Progenitor cell of endocrine pancreas (in vitro differentiated cells): ENCODE measurements at regions not wholly inside any gene's neighbourhood (a gene's known extent, or its start where the extent isn't known, plus 50 kb on each side); places are given as distances from the start of the nearest gene placed in this dataset.
"Not testable (repeated sequence)": the region's sequence is repeated elsewhere in the genome, so short reads cannot be mapped to it uniquely, and the experiment has no call there.

Source experiments
- DNase-seq: peaks from one replicate; pipeline ENCODE4 v3.0.0; 2021; ENCODE audit warnings: low spot score; ENCODE audit not compliant: unreplicated experiment
- H3K27ac Mint-ChIP-seq: 2 replicates; pipeline ENCODE4 v1.8.0; 2021; ENCODE audit warnings: mild to moderate bottlenecking, moderate library complexity, mixed read lengths
- H3K27me3 Mint-ChIP-seq: 2 replicates; pipeline ENCODE4 v1.8.0; 2021; ENCODE audit warnings: mixed read lengths
- H3K36me3 Mint-ChIP-seq: 2 replicates; pipeline ENCODE4 v1.8.0; 2022; ENCODE audit warnings: mixed read lengths; ENCODE audit not compliant: insufficient read depth
- H3K4me1 Mint-ChIP-seq: 2 replicates; pipeline ENCODE4 v1.8.0; 2021; ENCODE audit warnings: low read depth, mixed read lengths
- H3K4me3 Mint-ChIP-seq: 2 replicates; pipeline ENCODE4 v1.8.0; 2021; ENCODE audit warnings: low read depth, mild to moderate bottlenecking, moderate library complexity, mixed read lengths
- H3K9me3 Mint-ChIP-seq: 2 replicates; pipeline ENCODE4 v1.8.0; 2021; ENCODE audit warnings: low read depth, mixed read lengths
- CTCF ChIP-seq: fragments of 200-600 bp; sonication (generic); IDR thresholded peaks from one replicate; pipeline ENCODE4 v1.5.0; 2021; ENCODE audit warnings: antibody characterized with exemption, mild to moderate bottlenecking; ENCODE audit not compliant: unreplicated experiment

- Mint-ChIP-seq H3K27me3 (no peaks in the 10 kb centered on the region), H3K36me3 (no peaks in the 10 kb centered on the region), H3K9me3 (peaks cover 5% of the 10 kb centered on the region)
These were observed 300.4 kb upstream of the KCNH7 start for GRCh38 chr2:163138947-163139346.

GRCh38 chr2:163135256-163135655 lies 296.7 kb upstream of the KCNH7 start:
- no peak for DNase-seq
- Mint-ChIP-seq H3K36me3 (no peaks in the 10 kb centered on the region), H3K4me1 (no peaks in the 10 kb centered on the region), H3K27ac (no peak overlapping the region), H3K27me3 (no peaks in the 10 kb centered on the region), H3K4me3 (no peak overlapping the region), H3K9me3 (peaks cover 5% of the 10 kb centered on the region)
- TF ChIP-seq CTCF = no peak

More at GRCh38 chr2:163138947-163139346, 300.4 kb upstream of the KCNH7 start:
- no peak for TF ChIP-seq CTCF
- H3K4me3 Mint-ChIP-seq = no peak overlapping the region
- DNase-seq = no peak
- H3K4me1 Mint-ChIP-seq = no peaks in the 10 kb centered on the region
- H3K27ac Mint-ChIP-seq = no peak overlapping the region

- H3K27ac Mint-ChIP-seq = no peak overlapping the region
- H3K4me3 Mint-ChIP-seq = no peak overlapping the region
- no peaks in the 10 kb centered on the region for H3K4me1 Mint-ChIP-seq
- peaks cover 1% of the 10 kb centered on the region for H3K9me3 Mint-ChIP-seq
- H3K36me3 Mint-ChIP-seq = no peaks in the 10 kb centered on the region
- H3K27me3 Mint-ChIP-seq = no peaks in the 10 kb centered on the region
- no peak for TF ChIP-seq CTCF
- no peak for DNase-seq
These were observed 295.0 kb upstream of the KCNH7 start for GRCh38 chr2:163133602-163134001.

- no peak for DNase-seq
- Mint-ChIP-seq H3K9me3 (no peaks in the 10 kb centered on the region), H3K27ac (no peak overlapping the region), H3K4me3 (no peak overlapping the region), H3K36me3 (no peaks in the 10 kb centered on the region), H3K4me1 (no peaks in the 10 kb centered on the region), H3K27me3 (no peaks in the 10 kb centered on the region)
- TF ChIP-seq CTCF = peak; percentile 78
These were observed 294.3 kb upstream of the KCNH7 start for GRCh38 chr2:163132850-163133249.

- DNase-seq, H3K36me3 Mint-ChIP-seq, H3K4me1 Mint-ChIP-seq, H3K27ac Mint-ChIP-seq, H3K27me3 Mint-ChIP-seq, H3K9me3 Mint-ChIP-seq, H3K4me3 Mint-ChIP-seq: not testable (repeated sequence)
These were observed 293.6 kb upstream of the KCNH7 start for GRCh38 chr2:163132207-163132606.

- H3K9me3 Mint-ChIP-seq = no peaks in the 10 kb centered on the region
- no peak for TF ChIP-seq CTCF
- H3K36me3 Mint-ChIP-seq = no peaks in the 10 kb centered on the region
- peaks cover 13% of the 10 kb centered on the region for H3K4me1 Mint-ChIP-seq
- no peaks in the 10 kb centered on the region for H3K27me3 Mint-ChIP-seq
- H3K27ac Mint-ChIP-seq = no peak overlapping the region
- no peak for DNase-seq
- no peak overlapping the region for H3K4me3 Mint-ChIP-seq
These were observed 285.0 kb upstream of the KCNH7 start for GRCh38 chr2:163123526-163123925.
